SW 1271 (cell line): ENCODE measurements at regions not wholly inside any gene's neighbourhood (a gene's known extent, or its start where the extent isn't known, plus 50 kb on each side); places are given as distances from the start of the nearest gene placed in this dataset.
"Not testable (repeated sequence)": the region's sequence is repeated elsewhere in the genome, so short reads cannot be mapped to it uniquely, and the experiment has no call there.

ENCODE experiments used
- DNase-seq, 2 experiments: peaks; one replicate each; lab custom pipeline; 2025; lab: John Stamatoyannopoulos, UW

DNA sequence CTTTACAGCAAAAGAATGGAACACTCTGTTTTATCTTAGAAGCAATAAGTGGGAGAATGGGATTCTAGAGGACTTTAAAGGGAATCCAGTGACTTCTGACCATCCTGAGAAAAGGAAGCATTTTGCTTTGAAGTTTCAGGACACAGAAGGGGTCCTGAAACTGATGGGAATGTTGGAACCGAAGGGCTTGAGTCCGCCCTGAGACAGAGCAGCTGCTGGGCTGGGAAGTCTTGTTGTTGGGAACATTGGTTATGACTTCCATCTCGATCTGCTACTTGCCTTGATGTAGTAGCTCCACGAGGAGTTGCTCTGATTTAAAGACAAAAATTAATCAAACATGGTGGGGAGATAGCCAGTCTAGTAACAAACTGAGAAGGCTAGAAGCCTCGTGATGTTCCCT, 177.6 kb downstream of the JCAD start:
- DNase-seq: no peak

DNA sequence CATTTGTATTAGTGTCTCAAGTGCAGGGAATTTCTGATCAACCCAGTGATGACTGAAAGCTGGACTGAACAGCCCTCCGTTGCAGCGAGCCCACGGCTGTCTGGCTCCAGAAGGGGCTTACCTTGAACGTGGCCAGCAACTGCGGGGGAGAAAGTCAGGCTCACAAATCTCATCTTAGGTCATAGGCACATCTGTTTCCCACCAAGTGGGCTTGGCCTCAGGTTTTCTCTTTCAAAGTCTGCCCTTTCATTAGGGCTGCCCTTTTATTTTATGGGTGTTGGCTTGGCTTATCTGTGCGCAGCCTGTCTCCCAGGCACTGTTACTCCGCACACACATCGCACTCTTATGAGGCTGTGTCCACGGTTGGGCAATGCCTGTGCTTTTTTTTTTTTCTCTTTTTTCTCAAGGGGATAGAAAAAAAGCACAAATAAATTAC, 178.0 kb downstream of the JCAD start:
- no peak for DNase-seq

DNA sequence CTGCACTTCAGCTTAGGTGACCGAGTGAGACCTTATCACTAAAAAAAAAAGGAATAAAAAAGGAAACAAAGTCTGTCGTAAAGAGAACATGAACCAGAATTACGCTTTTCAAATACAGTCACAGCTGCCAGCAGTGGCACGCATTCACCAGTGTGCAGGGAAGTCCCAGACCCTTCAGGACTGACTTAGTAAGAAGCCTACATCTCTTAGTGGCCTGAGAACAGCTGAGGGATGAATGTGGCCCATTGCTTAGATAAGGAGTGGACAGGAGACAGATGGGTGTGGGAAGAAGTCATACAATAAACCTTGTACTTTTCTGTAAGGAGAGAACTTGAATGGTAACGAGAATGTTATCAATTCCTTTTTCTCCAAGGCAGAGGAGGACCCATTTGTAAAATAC, 178.5 kb downstream of the JCAD start:
- DNase-seq: no peak

DNA sequence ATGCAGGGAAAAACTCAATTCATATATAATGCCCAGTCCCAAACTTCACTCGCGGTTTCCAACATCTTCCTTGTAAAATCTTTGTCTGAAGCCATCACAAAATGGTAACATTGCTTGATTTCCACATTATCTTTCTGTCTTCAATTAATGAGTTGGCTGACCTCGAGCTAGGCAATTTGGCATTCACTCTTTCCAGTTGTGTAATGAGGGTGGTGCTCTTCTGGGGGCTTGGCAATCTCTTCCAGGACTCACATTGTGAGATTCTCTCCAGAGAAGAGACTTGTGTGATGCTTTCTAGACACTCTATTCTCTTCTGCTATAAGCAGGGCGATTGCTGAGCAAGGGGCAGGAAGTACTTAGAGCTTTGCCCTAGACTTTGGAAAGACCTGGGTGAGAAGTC, 179.5 kb downstream of the JCAD start:
- no peak for DNase-seq

GRCh38 chr10:29878492-29878891, 180.9 kb downstream of the JCAD start:
- DNase-seq: no peak

GRCh38 chr10:29877793-29878491, 181.4 kb downstream of the JCAD start:
- DNase-seq: no peak

- DNase-seq: no peak
These were observed 183.3 kb downstream of the JCAD start for GRCh38 chr10:29876008-29876555.

GRCh38 chr10:29874606-29875269, 184.6 kb downstream of the JCAD start:
- no peak for DNase-seq

DNA sequence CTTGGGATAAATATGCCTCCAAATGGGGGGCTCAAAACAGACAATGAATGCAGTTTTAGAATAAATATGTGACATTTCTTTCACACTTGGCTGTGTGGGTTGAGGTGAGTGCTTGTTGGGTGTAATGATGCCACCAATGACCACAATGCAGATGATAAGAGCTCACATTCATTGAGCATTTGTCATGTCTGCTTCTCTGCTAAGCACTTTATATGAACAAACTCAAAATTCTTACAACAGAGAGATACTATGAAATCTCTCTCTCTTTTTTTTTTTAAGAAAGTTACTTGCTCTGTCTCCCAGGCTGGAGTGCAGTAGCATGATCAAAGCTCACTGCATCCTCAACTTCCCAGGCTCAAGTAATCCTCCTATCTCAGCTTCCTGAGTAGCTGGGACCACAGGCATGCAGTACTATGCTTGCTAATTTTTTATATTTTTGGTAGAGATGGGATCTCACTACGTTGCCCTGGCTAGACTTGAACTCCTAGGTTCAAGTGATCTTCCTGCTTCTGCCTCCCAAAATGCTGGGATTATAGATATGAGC, 185.4 kb downstream of the JCAD start:
- DNase-seq: no peak

- no peak for DNase-seq
These were observed 188.8 kb downstream of the JCAD start for GRCh38 chr10:29870522-29871044.

- DNase-seq: no peak
These were observed 189.8 kb downstream of the JCAD start for GRCh38 chr10:29869593-29869992.

DNA sequence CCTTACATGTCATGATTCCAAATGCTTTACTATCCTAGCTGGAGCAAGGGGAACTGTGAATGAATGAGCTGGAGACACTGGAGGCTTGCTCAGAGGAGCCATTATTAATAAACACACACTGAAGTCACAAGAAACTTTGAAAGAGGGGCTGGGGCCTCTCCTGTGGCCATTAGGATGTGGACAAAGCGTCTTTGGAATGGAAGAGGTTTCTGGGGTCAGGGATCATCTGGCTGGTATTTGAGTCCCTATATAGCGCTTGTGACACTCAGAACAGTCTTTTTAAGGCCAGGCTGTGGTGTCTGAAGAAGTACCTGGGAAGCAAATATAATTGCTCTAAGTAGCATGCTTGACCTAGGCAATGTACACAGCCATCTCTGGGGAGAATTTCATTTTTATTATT, 193.0 kb downstream of the JCAD start:
- DNase-seq: no peak

DNA sequence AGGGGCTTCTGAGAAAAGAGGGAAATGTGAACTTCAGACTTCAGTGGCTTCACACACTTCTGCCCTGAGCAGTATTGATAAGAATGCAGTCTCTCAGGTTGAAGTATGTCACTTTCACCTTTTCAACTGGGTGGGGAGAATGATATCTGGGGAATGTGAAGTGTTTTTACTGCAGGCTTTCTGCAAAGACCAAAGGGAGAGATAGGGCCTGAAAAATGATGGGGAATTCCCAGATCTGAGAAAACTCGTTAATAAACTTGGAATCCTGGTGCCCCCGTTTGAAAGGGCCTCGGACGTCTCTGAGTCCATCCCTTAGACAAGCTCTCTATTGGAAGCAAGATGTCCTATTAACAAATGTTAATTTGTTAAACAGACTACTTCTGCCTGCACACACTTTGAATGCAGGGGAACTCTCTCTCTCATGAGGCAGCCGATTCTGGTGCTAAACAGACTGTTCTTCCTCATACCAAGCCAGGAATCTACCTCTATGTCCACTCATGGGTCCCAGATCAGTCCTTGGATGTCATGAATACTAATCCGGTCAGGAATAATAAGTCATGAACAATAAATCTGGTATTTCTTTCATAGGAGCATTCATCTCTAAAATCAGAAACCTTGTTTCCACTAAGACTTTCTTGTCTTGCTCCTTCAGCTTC, 193.6 kb downstream of the JCAD start:
- DNase-seq: no peak

DNA sequence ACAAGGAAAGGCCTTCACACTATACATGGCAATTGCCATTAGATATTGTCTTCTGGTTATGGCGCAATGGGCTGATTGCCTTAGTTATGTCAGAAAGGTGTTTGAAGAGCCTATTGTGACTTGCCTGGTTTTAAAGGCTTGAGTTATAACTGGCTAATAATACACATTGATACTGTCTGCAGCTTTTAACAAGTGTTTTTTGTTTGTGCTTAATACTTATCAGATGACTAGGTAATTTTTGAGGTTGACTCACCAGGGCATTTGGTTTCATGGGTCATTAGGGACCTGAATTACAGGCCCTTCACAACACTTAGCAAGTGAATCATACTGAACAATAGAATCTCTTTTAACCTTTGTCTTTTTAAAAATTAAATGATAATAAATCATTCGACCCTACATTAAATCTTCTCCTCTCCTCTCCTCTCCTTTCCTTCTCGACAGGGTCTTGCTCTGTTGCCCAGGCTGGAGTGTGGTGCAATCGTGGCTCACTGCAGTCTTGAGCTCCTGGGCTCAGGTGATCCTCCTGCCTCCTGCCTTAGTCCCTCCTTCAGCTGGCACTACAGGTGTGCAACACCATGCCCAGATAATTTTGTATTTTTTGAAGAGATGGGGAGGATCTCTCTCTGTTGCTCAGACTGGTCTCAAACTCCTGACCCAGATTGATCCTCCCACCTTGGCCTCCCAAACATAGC, 196.3 kb downstream of the JCAD start:
- DNase-seq: peak in 1 of 2 experiments; percentile 31

DNA sequence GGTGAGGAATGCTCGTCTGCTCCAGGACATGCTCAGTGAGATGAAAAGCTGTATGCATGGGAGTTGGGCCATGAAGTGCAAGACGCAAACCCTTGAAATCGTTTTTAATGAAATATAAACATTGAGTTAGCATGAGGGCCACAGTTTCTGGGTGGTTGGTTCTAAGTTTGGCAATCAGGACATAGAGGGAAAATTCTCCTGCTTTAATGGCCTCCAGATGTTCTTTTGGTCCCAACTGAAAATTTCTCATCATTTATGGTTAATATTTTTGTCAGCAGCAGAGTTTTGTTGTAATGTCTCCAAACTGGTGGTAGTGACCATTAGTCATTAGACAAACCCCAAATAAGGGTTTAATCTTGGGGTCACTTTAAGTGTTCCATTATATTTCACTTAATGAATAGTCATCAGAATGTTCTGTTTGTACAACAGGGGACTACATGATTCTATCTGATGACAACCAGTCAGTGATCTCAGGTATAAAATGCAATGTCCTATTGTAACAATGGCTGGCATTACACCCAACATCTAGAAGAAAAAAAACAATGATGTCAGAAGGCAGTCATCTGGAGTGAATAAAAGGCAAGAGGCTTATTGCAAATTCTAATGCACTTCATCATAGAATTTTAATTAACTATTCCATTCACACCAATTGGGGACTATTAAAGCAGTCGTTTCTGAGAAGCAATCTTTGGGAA, 197.4 kb downstream of the JCAD start:
- DNase-seq: no peak

- not testable (repeated sequence) for DNase-seq
These were observed 198.2 kb downstream of the JCAD start for GRCh38 chr10:29861231-29861630.

DNA sequence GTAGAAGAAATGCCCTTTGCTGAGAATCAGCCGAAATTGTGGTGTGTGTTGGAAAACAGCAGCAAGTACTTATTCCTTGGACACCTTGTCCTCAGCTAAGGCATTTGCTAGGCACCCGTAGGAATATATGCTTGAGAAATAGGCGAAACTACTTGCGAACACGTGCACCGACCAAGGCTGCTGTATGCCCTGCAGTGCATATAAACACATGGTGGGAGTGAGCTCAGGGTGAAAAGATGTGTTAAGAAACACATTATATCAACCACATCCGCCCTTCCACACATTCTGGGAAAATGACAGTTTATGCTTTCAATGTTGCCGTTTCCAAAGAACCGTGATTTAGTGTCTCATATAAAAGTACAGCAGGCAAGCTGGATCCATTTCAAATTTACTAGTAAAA, 199.2 kb downstream of the JCAD start:
- no peak for DNase-seq

GRCh38 chr10:29859521-29860130, 199.8 kb downstream of the JCAD start:
- no peak for DNase-seq

DNA sequence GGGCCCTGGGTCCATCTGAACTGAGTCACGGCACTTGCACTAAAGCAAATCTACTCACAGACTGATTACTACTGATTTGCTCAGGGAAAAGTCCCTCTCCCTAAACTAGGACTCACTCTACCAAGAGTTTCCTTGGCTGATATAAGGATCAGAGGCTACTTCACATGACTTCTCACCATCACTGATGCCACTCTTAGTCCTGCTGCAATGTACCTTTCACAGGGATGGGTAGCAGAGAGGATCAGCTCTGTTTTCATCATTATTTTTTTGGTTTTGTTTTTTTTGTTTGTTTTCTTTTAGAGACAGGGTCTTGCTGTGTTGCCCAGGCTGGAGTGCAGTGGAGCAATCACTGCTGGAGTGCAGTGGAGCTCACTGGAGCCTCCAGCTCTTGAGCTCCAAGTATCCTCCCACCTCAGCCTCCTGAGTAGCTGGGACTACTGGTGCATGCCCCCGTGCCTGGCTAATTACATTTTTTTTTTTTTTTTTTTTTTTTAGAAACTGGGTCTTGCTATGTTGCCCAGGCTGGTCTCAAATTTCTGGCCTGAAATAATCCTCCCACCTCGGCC, 200.6 kb downstream of the JCAD start:
- no peak for DNase-seq
